Trophoblast cell (in vitro differentiated cells and primary cell): ENCODE measurements at regions not wholly inside any gene's neighbourhood (a gene's known extent, or its start where the extent isn't known, plus 50 kb on each side); places are given as distances from the start of the nearest gene placed in this dataset.
A peak's percentile ranks its signal among the peaks of the same experiment; 100 is the strongest.

ENCODE experiments used
- DNase-seq, 2 donors: peaks; one replicate each; pipeline ENCODE4 v3.0.0-alpha.2; 2016
- H2AFZ ChIP-seq: 2 replicates; pipeline ENCODE4 v1.6.1; 2013; ENCODE audit warnings: low read length, moderate library complexity, mild to moderate bottlenecking; ENCODE audit not compliant: insufficient read depth, poor library complexity
- H2AK5ac ChIP-seq: 2 replicates; pipeline ENCODE4 v1.6.1; 2013; ENCODE audit warnings: mild to moderate bottlenecking, low read length
- H2BK120ac ChIP-seq: 2 replicates; pipeline ENCODE4 v1.6.1; 2013; ENCODE audit warnings: low read length, mild to moderate bottlenecking, moderate library complexity; ENCODE audit not compliant: insufficient read depth, poor library complexity
- H2BK12ac ChIP-seq: 2 replicates; pipeline ENCODE4 v1.6.1; 2013; ENCODE audit warnings: mild to moderate bottlenecking, low read length, moderate library complexity
- H2BK5ac ChIP-seq: 2 replicates; pipeline ENCODE4 v1.6.1; 2013; ENCODE audit warnings: low read length, low read depth, moderate library complexity, mild to moderate bottlenecking; ENCODE audit not compliant: poor library complexity
- H3K14ac ChIP-seq: 2 replicates; pipeline ENCODE4 v1.6.1; 2013; ENCODE audit warnings: mild to moderate bottlenecking, low read length
- H3K18ac ChIP-seq: 2 replicates; pipeline ENCODE4 v1.6.1; 2013; ENCODE audit warnings: mild to moderate bottlenecking, low read length
- H3K23ac ChIP-seq: 2 replicates; pipeline ENCODE4 v1.6.1; 2013; ENCODE audit warnings: low read length
- H3K27ac ChIP-seq: 2 replicates; pipeline ENCODE4 v1.5.1; 2013; ENCODE audit warnings: low read depth, mild to moderate bottlenecking, inconsistent platforms, low read length, moderate library complexity
- H3K27me3 ChIP-seq: 2 replicates; pipeline ENCODE4 v1.6.1; 2013; ENCODE audit warnings: inconsistent platforms, mild to moderate bottlenecking, low read length, moderate library complexity; ENCODE audit not compliant: insufficient read depth
- H3K36me3 ChIP-seq, 2 experiments: 1 replicate in 1 of 2; 2 replicates in 1 of 2; pipeline ENCODE4 v1.6.1; 2013; ENCODE audit warnings: low read length in 2 of 2, mild to moderate bottlenecking in 2 of 2, moderate library complexity in 1 of 2; ENCODE audit not compliant: insufficient read depth in 2 of 2, control insufficient read depth in 1 of 2
- H3K4ac ChIP-seq: 2 replicates; pipeline ENCODE4 v1.6.1; 2013; ENCODE audit warnings: low read depth, mild to moderate bottlenecking, low read length, moderate library complexity
- H3K4me1 ChIP-seq, 2 experiments: 1 replicate in 1 of 2; 2 replicates in 1 of 2; pipeline ENCODE4 v1.6.1; 2013; ENCODE audit warnings: low read length in 2 of 2, mild to moderate bottlenecking in 2 of 2, moderate library complexity in 1 of 2; ENCODE audit not compliant: insufficient read depth in 2 of 2, control insufficient read depth in 1 of 2
- H3K4me2 ChIP-seq: 2 replicates; pipeline ENCODE4 v1.6.1; 2013; ENCODE audit warnings: inconsistent platforms, mild to moderate bottlenecking, low read length, moderate library complexity
- H3K4me3 ChIP-seq: 2 replicates; pipeline ENCODE4 v1.5.1; 2013; ENCODE audit warnings: mild to moderate bottlenecking, low read depth, low read length, inconsistent platforms
- H3K79me1 ChIP-seq: one replicate; pipeline ENCODE4 v1.6.1; 2013; ENCODE audit warnings: low read length
- H3K79me2 ChIP-seq: 2 replicates; pipeline ENCODE4 v1.6.1; 2013; ENCODE audit warnings: low read length, mild to moderate bottlenecking; ENCODE audit not compliant: control insufficient read depth, insufficient read depth, poor library complexity
- H3K9ac ChIP-seq: 2 replicates; pipeline ENCODE4 v1.6.1; 2013; ENCODE audit warnings: mild to moderate bottlenecking, low read length
- H3K9me3 ChIP-seq: 2 replicates; pipeline ENCODE4 v1.6.1; 2013; ENCODE audit warnings: low read depth, mild to moderate bottlenecking, control low read depth, inconsistent platforms, low read length; ENCODE audit not compliant: insufficient read depth
- H4K12ac ChIP-seq: 2 replicates; pipeline ENCODE4 v1.6.1; 2013; ENCODE audit warnings: low read depth, mild to moderate bottlenecking, low read length, moderate library complexity
- H4K8ac ChIP-seq: 2 replicates; pipeline ENCODE4 v1.6.1; 2013; ENCODE audit warnings: low read depth, mild to moderate bottlenecking, low read length, moderate library complexity
- H4K91ac ChIP-seq: one replicate; pipeline ENCODE4 v1.6.1; 2013; ENCODE audit warnings: low read depth, mild to moderate bottlenecking, low read length, moderate library complexity
- WGBS: extraction: QIAGEN DNeasy Blood & Tissue Kit; methylation state at CpG from one replicate; pipeline ENCODE4 v1.1.7; 2013; ENCODE audit warnings: missing lambda C conversion rate; ENCODE audit not compliant: insufficient read length, insufficient coverage; ENCODE audit errors: extremely low coverage; 5-methylcytosine and 5-hydroxymethylcytosine counted together

DNA sequence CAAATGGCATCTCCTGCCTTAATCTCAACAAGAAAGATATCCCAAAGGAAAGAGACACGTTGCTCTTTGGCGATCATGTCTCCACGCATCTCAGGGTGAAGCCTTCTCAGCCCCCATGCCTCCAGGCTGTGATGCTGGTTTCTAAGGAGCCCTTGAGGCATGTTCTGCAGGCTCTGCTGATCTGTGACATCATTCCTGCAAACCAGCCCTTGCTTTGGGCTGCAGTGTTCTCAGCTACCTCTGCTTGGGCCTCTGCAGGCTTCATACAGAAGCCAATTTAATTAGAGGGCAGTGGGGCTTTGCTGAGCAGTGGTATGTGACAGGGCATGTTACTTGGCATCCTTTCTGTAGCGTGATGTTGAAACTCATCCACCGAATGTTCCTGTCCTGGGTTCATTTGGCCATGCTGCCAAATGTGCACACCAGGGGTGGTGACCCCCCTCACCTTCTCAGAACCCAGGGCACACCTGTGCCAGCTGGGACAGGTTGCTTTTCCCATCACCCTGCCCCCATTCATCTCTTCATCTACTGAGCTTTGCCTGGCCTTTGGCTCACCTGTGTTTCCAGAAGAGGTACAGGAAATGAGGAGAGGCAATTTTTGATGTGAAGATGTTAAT is 230.9 kb downstream of the TEX29 start:
- no peaks in the 10 kb centered on the region for H3K27me3 ChIP-seq
- no peaks in the 10 kb centered on the region for H3K9me3 ChIP-seq

GRCh38 chr13:111552891-111553655 is 232.6 kb downstream of the TEX29 start:
- no peaks in the 10 kb centered on the region for H3K36me3 ChIP-seq
- H3K79me2 ChIP-seq = no peaks in the 10 kb centered on the region
- no peak overlapping the region for H3K18ac ChIP-seq
- DNase-seq = no peak
- no peak overlapping the region for H4K12ac ChIP-seq
- H2AFZ ChIP-seq = no peak overlapping the region
- H3K4me2 ChIP-seq = no peak overlapping the region
- no peak overlapping the region for H3K9ac ChIP-seq
- H3K14ac ChIP-seq = no peak overlapping the region
- no peak overlapping the region for H3K27ac ChIP-seq
- H2AK5ac ChIP-seq = no peak overlapping the region
- no peak overlapping the region for H3K4me3 ChIP-seq
- no peak overlapping the region for H3K4ac ChIP-seq
- H3K79me1 ChIP-seq = no peaks in the 10 kb centered on the region
- H2BK5ac ChIP-seq = no peak overlapping the region
- no peaks in the 10 kb centered on the region for H3K27me3 ChIP-seq
- H3K9me3 ChIP-seq = no peaks in the 10 kb centered on the region
- no peaks in the 10 kb centered on the region for H3K4me1 ChIP-seq
- no peak overlapping the region for H2BK12ac ChIP-seq
- no peak overlapping the region for H3K23ac ChIP-seq
- H4K91ac ChIP-seq = no peak overlapping the region
- no peak overlapping the region for H2BK120ac ChIP-seq
- WGBS = no CpG with 5 or more reads among the region's 10 CpGs
- no peak overlapping the region for H4K8ac ChIP-seq

More for the DNA sequence above, 230.9 kb downstream of the TEX29 start:
- WGBS = no CpG with 5 or more reads among the region's 5 CpGs
- Histone ChIP-seq H3K79me2 (no peaks in the 10 kb centered on the region), H2BK12ac (no peak overlapping the region), H2BK5ac (no peak overlapping the region), H4K8ac (no peak overlapping the region), H3K27ac (no peak overlapping the region), H3K14ac (no peak overlapping the region), H3K36me3 (no peaks in the 10 kb centered on the region), H3K4me3 (no peak overlapping the region), H3K23ac (no peak overlapping the region), H3K79me1 (no peaks in the 10 kb centered on the region), H4K12ac (no peak overlapping the region), H3K9ac (no peak overlapping the region), H2AFZ (no peak overlapping the region), H3K4ac (no peak overlapping the region), H3K4me2 (no peak overlapping the region), H4K91ac (no peak overlapping the region), H2BK120ac (no peak overlapping the region), H2AK5ac (no peak overlapping the region), H3K18ac (no peak overlapping the region), H3K4me1 (no peaks in the 10 kb centered on the region)
- peak; percentile 21 to 34 for DNase-seq

- Histone ChIP-seq H3K27ac (no peak overlapping the region), H2AK5ac (no peak overlapping the region), H4K91ac (no peak overlapping the region), H2AFZ (no peak overlapping the region), H3K36me3 (no peaks in the 10 kb centered on the region), H3K18ac (no peak overlapping the region), H3K4me3 (peak overlapping the region; percentile 25), H3K4me2 (no peak overlapping the region), H3K27me3 (no peaks in the 10 kb centered on the region), H3K9me3 (no peaks in the 10 kb centered on the region), H2BK12ac (no peak overlapping the region), H3K4me1 (no peaks in the 10 kb centered on the region), H4K8ac (no peak overlapping the region), H3K79me2 (no peaks in the 10 kb centered on the region), H3K79me1 (no peaks in the 10 kb centered on the region), H3K14ac (no peak overlapping the region), H2BK5ac (no peak overlapping the region), H4K12ac (no peak overlapping the region), H2BK120ac (no peak overlapping the region), H3K4ac (no peak overlapping the region), H3K9ac (no peak overlapping the region), H3K23ac (no peak overlapping the region)
- no CpG with 5 or more reads among the region's 16 CpGs for WGBS
- no peak for DNase-seq
These were observed 234.3 kb downstream of the TEX29 start for GRCh38 chr13:111554539-111555267.

- Histone ChIP-seq H4K8ac (no peak overlapping the region), H3K36me3 (no peaks in the 10 kb centered on the region), H2AFZ (no peak overlapping the region), H3K14ac (no peak overlapping the region), H3K23ac (no peak overlapping the region), H2BK12ac (no peak overlapping the region), H3K4me2 (no peak overlapping the region), H3K27ac (no peak overlapping the region), H3K79me1 (no peaks in the 10 kb centered on the region), H3K4me1 (no peaks in the 10 kb centered on the region), H4K12ac (no peak overlapping the region), H3K18ac (no peak overlapping the region), H2BK120ac (no peak overlapping the region), H4K91ac (no peak overlapping the region), H3K4ac (no peak overlapping the region), H2AK5ac (no peak overlapping the region), H3K27me3 (no peaks in the 10 kb centered on the region), H2BK5ac (no peak overlapping the region), H3K79me2 (no peaks in the 10 kb centered on the region), H3K9me3 (peaks cover 2% of the 10 kb centered on the region), H3K9ac (no peak overlapping the region), H3K4me3 (no peak overlapping the region)
- no CpG with 5 or more reads among the region's 10 CpGs for WGBS
- DNase-seq = no peak
These were observed 234.9 kb downstream of the TEX29 start for GRCh38 chr13:111555268-111555808.
